Caco-2 (cell line): ENCODE measurements at regions not wholly inside any gene's neighbourhood (a gene's known extent, or its start where the extent isn't known, plus 50 kb on each side); places are given as distances from the start of the nearest gene placed in this dataset.

Experiments used
- BruUV-seq: library from RNA; stranded (reverse); fragments of 400-500 nt; replicated peaks from 2 replicates; lab custom pipeline; 2021; lab: Mats Ljungman, UMichigan
- CTCF ChIA-PET: fragments of 300-600 bp; sonication (Branson Sonifier 250); formaldehyde crosslinking; loops from one replicate; lab custom pipeline; 2022; ENCODE audit warnings: antibody characterized with exemption; lab: Charles Lee
- POLR2A ChIA-PET: fragments of 300-600 bp; sonication (Branson Sonifier 250); formaldehyde crosslinking; loops from one replicate; lab custom pipeline; 2022; ENCODE audit warnings: antibody characterized with exemption; lab: Charles Lee
- DNase-seq, 2 experiments: peaks; one replicate each; pipeline versions ENCODE4 v3.0.0 to v3.0.0-alpha.2; 2020 to 2022
- H3K27me3 ChIP-seq: replicated peaks from 2 replicates; pipeline ENCODE4 v1.6.0; 2011; ENCODE audit warnings: low read length; ENCODE audit not compliant: control insufficient read depth, insufficient read depth
- H3K36me3 ChIP-seq: 2 replicates; pipeline ENCODE4 v1.5.1; 2011; ENCODE audit warnings: low read length; ENCODE audit not compliant: control insufficient read depth, insufficient read depth
- H3K4me1 ChIP-seq: fragments of 250-450 bp; sonication (Bioruptor Pico); 2 replicates; pipeline ENCODE4 v1.5.1; 2020; ENCODE audit warnings: mild to moderate bottlenecking
- H3K4me3 ChIP-seq: 2 replicates; pipeline ENCODE4 v1.5.1; 2011; ENCODE audit warnings: low read depth, mild to moderate bottlenecking, control low read depth, low read length
- H3K9me3 ChIP-seq: fragments of 250-450 bp; sonication (Bioruptor Pico); 2 replicates; pipeline ENCODE4 v1.5.1; 2020; ENCODE audit warnings: mild to moderate bottlenecking, moderate library complexity
- H3K27ac Mint-ChIP-seq: one replicate; pipeline ENCODE4 v1.8.0; 2022; ENCODE audit warnings: mixed read lengths; ENCODE audit not compliant: unreplicated experiment
- H3K27me3 Mint-ChIP-seq: one replicate; pipeline ENCODE4 v1.8.0; 2022; ENCODE audit warnings: mixed read lengths; ENCODE audit not compliant: insufficient read depth, unreplicated experiment
- H3K36me3 Mint-ChIP-seq: one replicate; pipeline ENCODE4 v1.8.0; 2022; ENCODE audit warnings: mild to moderate bottlenecking, mixed read lengths; ENCODE audit not compliant: insufficient read depth, unreplicated experiment
- H3K4me1 Mint-ChIP-seq: one replicate; pipeline ENCODE4 v1.8.0; 2022; ENCODE audit warnings: low read depth, mixed read lengths; ENCODE audit not compliant: unreplicated experiment
- H3K4me3 Mint-ChIP-seq: one replicate; pipeline ENCODE4 v1.8.0; 2022; ENCODE audit warnings: mild to moderate bottlenecking, moderate library complexity, mixed read lengths; ENCODE audit not compliant: unreplicated experiment
- H3K9me3 Mint-ChIP-seq: one replicate; pipeline ENCODE4 v1.8.0; 2022; ENCODE audit warnings: mixed read lengths; ENCODE audit not compliant: unreplicated experiment
- CTCF ChIP-seq, 2 experiments: fragments of 200-600 bp in 1 of 2; IDR thresholded peaks; 1 replicate in 1 of 2; 2 replicates in 1 of 2; pipeline versions ENCODE4 v1.5.1 to v1.8.0; 2011 to 2022; ENCODE audit warnings: antibody characterized with exemption in 1 of 2, control low read depth in 1 of 2, inconsistent platforms in 1 of 2, low read depth in 1 of 2, low read length in 1 of 2, mild to moderate bottlenecking in 1 of 2, moderate library complexity in 1 of 2; ENCODE audit not compliant: insufficient read depth in 1 of 2, severe bottlenecking in 1 of 2, unreplicated experiment in 1 of 2
- intact Hi-C: fragments of 100-400 bp; cut with micrococcal nuclease; formaldehyde crosslinking; loops from one replicate; pipeline ENCODE4 v1.10.0; 2022; ENCODE audit not compliant: unreplicated experiment

- Mint-ChIP-seq H3K9me3 (peaks cover 24% of the 10 kb centered on the region), H3K27me3 (no peaks in the 10 kb centered on the region), H3K27ac (no peak overlapping the region), H3K4me3 (no peak overlapping the region), H3K4me1 (no peaks in the 10 kb centered on the region), H3K36me3 (no peaks in the 10 kb centered on the region)
- no peak for DNase-seq
- H3K9me3 ChIP-seq, result no peaks in the 10 kb centered on the region
- H3K27me3 ChIP-seq, result no peaks in the 10 kb centered on the region
- POLR2A ChIA-PET, result no interaction called here
- CTCF ChIA-PET, result no interaction called here
- H3K36me3 ChIP-seq, result no peaks in the 10 kb centered on the region
- TF ChIP-seq CTCF (IDR thresholded peaks at IDR 0.05; ENCODE audit: insufficient read depth in 1 of 2, low read depth in 1 of 2, low read length in 1 of 2, severe bottlenecking in 1 of 2, unreplicated experiment in 1 of 2), result no peak
- no TSS peak for BruUV-seq
- intact Hi-C loops, result no loop called here
- H3K4me3 ChIP-seq, result no peak overlapping the region
- H3K4me1 ChIP-seq, result no peaks in the 10 kb centered on the region
These were observed 110.0 kb upstream of the PRR16 start for GRCh38 chr5:120354126-120354525.

- H3K9me3 Mint-ChIP-seq, result no peaks in the 10 kb centered on the region
These were observed 105.2 kb upstream of the PRR16 start for GRCh38 chr5:120358949-120359348.

DNA sequence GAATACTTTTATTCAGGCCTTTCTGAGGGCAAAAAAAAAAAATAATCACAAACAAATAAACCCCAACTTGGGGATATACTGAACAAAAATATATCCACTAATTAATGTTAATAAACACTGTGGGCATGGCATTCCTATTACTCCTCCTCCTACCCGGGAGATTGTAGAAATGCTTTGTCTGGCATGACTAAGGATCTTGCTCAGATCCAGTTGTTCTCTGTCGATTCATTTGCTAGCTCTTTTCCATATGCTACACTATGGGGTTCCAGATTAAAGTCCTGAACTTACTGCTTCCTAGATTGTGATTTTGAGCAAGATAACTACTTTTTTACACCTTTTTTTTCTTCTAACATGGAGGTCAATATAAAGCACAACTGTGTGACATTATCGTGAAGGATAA, 102.2 kb upstream of the PRR16 start:
- Histone ChIP-seq H3K4me1 (no peaks in the 10 kb centered on the region), H3K4me3 (no peak overlapping the region), H3K36me3 (no peaks in the 10 kb centered on the region), H3K9me3 (no peaks in the 10 kb centered on the region), H3K27me3 (no peaks in the 10 kb centered on the region)
- Mint-ChIP-seq H3K4me3 (no peak overlapping the region), H3K9me3 (no peaks in the 10 kb centered on the region), H3K4me1 (peaks cover 7% of the 10 kb centered on the region), H3K27ac (no peak overlapping the region), H3K27me3 (no peaks in the 10 kb centered on the region), H3K36me3 (no peaks in the 10 kb centered on the region)
- BruUV-seq, result no TSS peak
- POLR2A ChIA-PET, result no interaction called here
- no peak for DNase-seq
- intact Hi-C loops, result no loop called here
- CTCF ChIA-PET, result no interaction called here
- TF ChIP-seq CTCF (IDR thresholded peaks at IDR 0.05; ENCODE audit: insufficient read depth in 1 of 2, low read depth in 1 of 2, low read length in 1 of 2, severe bottlenecking in 1 of 2, unreplicated experiment in 1 of 2), result no peak

More at GRCh38 chr5:120358949-120359348, 105.2 kb upstream of the PRR16 start:
- no peak overlapping the region for H3K4me3 ChIP-seq
- no peaks in the 10 kb centered on the region for H3K36me3 ChIP-seq
- no peaks in the 10 kb centered on the region for H3K27me3 ChIP-seq
- H3K4me1 ChIP-seq, result no peaks in the 10 kb centered on the region
- Mint-ChIP-seq H3K36me3 (no peaks in the 10 kb centered on the region), H3K27me3 (no peaks in the 10 kb centered on the region), H3K4me3 (no peak overlapping the region), H3K27ac (no peak overlapping the region), H3K4me1 (peaks cover 7% of the 10 kb centered on the region)
- intact Hi-C loops, result no loop called here
- POLR2A ChIA-PET, result no interaction called here
- TF ChIP-seq CTCF (IDR thresholded peaks at IDR 0.05; ENCODE audit: insufficient read depth in 1 of 2, low read depth in 1 of 2, low read length in 1 of 2, severe bottlenecking in 1 of 2, unreplicated experiment in 1 of 2), result no peak
- H3K9me3 ChIP-seq, result no peaks in the 10 kb centered on the region
- no peak for DNase-seq
- CTCF ChIA-PET, result no interaction called here
- no TSS peak for BruUV-seq
